ENCODE measurements at regions not wholly inside any gene's neighbourhood (a gene's known extent, or its start where the extent isn't known, plus 50 kb on each side); places are given as distances from the start of the nearest gene placed in this dataset.
"Not testable (repeated sequence)": the region's sequence is repeated elsewhere in the genome, so short reads cannot be mapped to it uniquely, and the experiment has no call there.

GRCh38 chrX:758917-759316 is 128.3 kb downstream of the SHOX start:
- no peaks in the 10 kb centered on the region for H3K9me3 ChIP-seq
- no peak overlapping the region for H3K4me3 ChIP-seq
- H3K36me3 ChIP-seq = no peaks in the 10 kb centered on the region
- no peak for DNase-seq
- H3K27me3 ChIP-seq = no peaks in the 10 kb centered on the region

- H3K4me3 ChIP-seq = no peak overlapping the region
- DNase-seq = no peak
- no peaks in the 10 kb centered on the region for H3K9me3 ChIP-seq
- H3K27me3 ChIP-seq = no peaks in the 10 kb centered on the region
- H3K36me3 ChIP-seq = no peaks in the 10 kb centered on the region
Observed at GRCh38 chrX:750812-751211, 120.2 kb downstream of the SHOX start.

- no peak for DNase-seq
- Histone ChIP-seq H3K4me3 (no peak overlapping the region), H3K9me3 (no peaks in the 10 kb centered on the region), H3K36me3 (no peaks in the 10 kb centered on the region), H3K27me3 (no peaks in the 10 kb centered on the region)
Observed at GRCh38 chrX:750263-750662, 119.7 kb downstream of the SHOX start.

GRCh38 chrX:747176-747575 is 116.6 kb downstream of the SHOX start:
- DNase-seq = no peak
- H3K36me3 ChIP-seq = no peaks in the 10 kb centered on the region
- no peak overlapping the region for H3K4me3 ChIP-seq
- H3K27me3 ChIP-seq = no peaks in the 10 kb centered on the region
- no peaks in the 10 kb centered on the region for H3K9me3 ChIP-seq

- H3K36me3 ChIP-seq = no peaks in the 10 kb centered on the region
Observed at GRCh38 chrX:739611-740010, 109.0 kb downstream of the SHOX start.

GRCh38 chrX:737021-737420 is 106.4 kb downstream of the SHOX start:
- not testable (repeated sequence) for DNase-seq, H3K36me3 ChIP-seq, H3K9me3 ChIP-seq, H3K4me3 ChIP-seq, H3K27me3 ChIP-seq

More at GRCh38 chrX:739611-740010, 109.0 kb downstream of the SHOX start:
- Histone ChIP-seq H3K27me3 (no peaks in the 10 kb centered on the region), H3K4me3 (no peak overlapping the region), H3K9me3 (no peaks in the 10 kb centered on the region)
- DNase-seq = no peak

- H3K9me3 ChIP-seq = no peaks in the 10 kb centered on the region
- DNase-seq = no peak
- no peak overlapping the region for H3K4me3 ChIP-seq
- H3K36me3 ChIP-seq = no peaks in the 10 kb centered on the region
- no peaks in the 10 kb centered on the region for H3K27me3 ChIP-seq
Observed at GRCh38 chrX:734362-734761, 103.8 kb downstream of the SHOX start.

GRCh38 chrX:733961-734360 is 103.4 kb downstream of the SHOX start:
- no peaks in the 10 kb centered on the region for H3K9me3 ChIP-seq

GRCh38 chrX:729583-730409 is 99.2 kb downstream of the SHOX start:
- DNase-seq = no peak
- no peaks in the 10 kb centered on the region for H3K27me3 ChIP-seq
- H3K36me3 ChIP-seq = no peaks in the 10 kb centered on the region
- no peak overlapping the region for H3K4me3 ChIP-seq
- no peaks in the 10 kb centered on the region for H3K9me3 ChIP-seq

More at GRCh38 chrX:733961-734360, 103.4 kb downstream of the SHOX start:
- Histone ChIP-seq H3K4me3 (no peak overlapping the region), H3K27me3 (no peaks in the 10 kb centered on the region), H3K36me3 (no peaks in the 10 kb centered on the region)
- DNase-seq = no peak

- not testable (repeated sequence) for H3K36me3 ChIP-seq, H3K4me3 ChIP-seq, DNase-seq, H3K9me3 ChIP-seq, H3K27me3 ChIP-seq
Observed at GRCh38 chrX:729101-729500, 98.5 kb downstream of the SHOX start.

- H3K4me3 ChIP-seq, DNase-seq, H3K9me3 ChIP-seq, H3K27me3 ChIP-seq, H3K36me3 ChIP-seq: not testable (repeated sequence)
Observed at GRCh38 chrX:728639-729038, 98.0 kb downstream of the SHOX start.

- Histone ChIP-seq H3K9me3 (peaks cover 4% of the 10 kb centered on the region; the same call in 1 of the 2 replicates), H3K27me3 (no peaks in the 10 kb centered on the region), H3K36me3 (no peaks in the 10 kb centered on the region), H3K4me3 (no peak overlapping the region)
- peak; percentile 24 for DNase-seq
Observed at GRCh38 chrX:727738-728621, 97.4 kb downstream of the SHOX start.

GRCh38 chrX:725971-726370 is 95.4 kb downstream of the SHOX start:
- Histone ChIP-seq H3K36me3 (no peaks in the 10 kb centered on the region), H3K27me3 (no peaks in the 10 kb centered on the region), H3K9me3 (peaks cover 4% of the 10 kb centered on the region; the same call in 1 of the 2 replicates), H3K4me3 (no peak overlapping the region)
- no peak for DNase-seq

- no peaks in the 10 kb centered on the region for H3K36me3 ChIP-seq
- no peak overlapping the region for H3K4me3 ChIP-seq
- H3K9me3 ChIP-seq = peaks cover 4% of the 10 kb centered on the region; the same call in 1 of the 2 replicates
- H3K27me3 ChIP-seq = 0 out of 2 replicates have a peak, but pooled peaks cover 2% of the 10 kb centered on the region
- DNase-seq = no peak
Observed at GRCh38 chrX:724256-724655, 93.7 kb downstream of the SHOX start.

GRCh38 chrX:723781-724180 is 93.2 kb downstream of the SHOX start:
- Histone ChIP-seq H3K9me3 (peaks cover 4% of the 10 kb centered on the region; the same call in 1 of the 2 replicates), H3K36me3 (no peaks in the 10 kb centered on the region), H3K27me3 (0 out of 2 replicates have a peak, but pooled peaks cover 2% of the 10 kb centered on the region), H3K4me3 (no peak overlapping the region)
- peak; percentile 22 for DNase-seq

GRCh38 chrX:721354-721753 is 90.8 kb downstream of the SHOX start:
- H3K36me3 ChIP-seq = no peaks in the 10 kb centered on the region
- peaks cover 4% of the 10 kb centered on the region; the same call in 1 of the 2 replicates for H3K9me3 ChIP-seq
- 0 out of 2 replicates have a peak, but pooled peaks cover 2% of the 10 kb centered on the region for H3K27me3 ChIP-seq
- DNase-seq = no peak
- H3K4me3 ChIP-seq = no peak overlapping the region

GRCh38 chrX:720825-721224 is 90.2 kb downstream of the SHOX start:
- Histone ChIP-seq H3K36me3 (no peaks in the 10 kb centered on the region), H3K9me3 (peaks cover 4% of the 10 kb centered on the region; the same call in 1 of the 2 replicates), H3K4me3 (no peak overlapping the region), H3K27me3 (0 out of 2 replicates have a peak, but pooled peaks cover 2% of the 10 kb centered on the region)
- DNase-seq = no peak

All from MG63 (cell line).